ENCODE measurements at regions not wholly inside any gene's neighbourhood (a gene's known extent, or its start where the extent isn't known, plus 50 kb on each side); places are given as distances from the start of the nearest gene placed in this dataset.

DNA sequence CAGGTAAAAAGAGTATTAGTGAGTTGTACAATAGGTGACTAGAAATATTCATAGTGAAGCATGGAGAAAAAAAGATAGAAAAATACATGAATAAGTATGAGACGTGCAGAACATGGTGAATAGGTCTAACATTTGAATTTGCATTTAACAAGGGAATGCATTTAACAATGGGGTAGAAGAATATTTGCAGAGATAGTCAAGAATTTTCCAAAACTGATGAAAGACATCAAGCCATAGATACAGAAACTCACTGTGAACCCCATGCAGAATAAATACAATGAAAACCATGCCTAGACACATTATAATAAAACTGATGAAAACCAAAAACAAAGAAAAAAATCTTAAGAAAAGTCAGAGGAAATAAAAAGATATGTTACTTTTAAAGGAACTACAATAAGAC lies 184.8 kb downstream of the KTN1 start:
- no peak overlapping the region for H3K27ac ChIP-seq (ENCODE audit: low read depth in 1 of 2, low read length in 1 of 2)
- 63 to 78% methylated on average over 1 of the region's 1 CpG for WGBS, 2 donors
- H3K4me1 ChIP-seq (ENCODE audit: control insufficient read depth in 5 of 5, insufficient read depth in 5 of 5, low read length in 5 of 5) = no peaks in the 10 kb centered on the region
- peaks cover 0 to 4% (median 0%) of the 10 kb centered on the region in 3 donors for H3K27me3 ChIP-seq (ENCODE audit: control insufficient read depth in 3 of 3, insufficient read depth in 3 of 3, low read length in 2 of 3)
- no peaks in the 10 kb centered on the region for H3K9me3 ChIP-seq (ENCODE audit: control insufficient read depth in 4 of 4, insufficient read depth in 3 of 4, low read length in 3 of 4)
- DNase-seq (no peak), ATAC-seq (ENCODE audit: insufficient read depth, low FRiP score) (no peak)
- no peaks in the 10 kb centered on the region for H3K36me3 ChIP-seq (ENCODE audit: control insufficient read depth in 4 of 4, insufficient read depth in 4 of 4, low read length in 4 of 4)
- TF ChIP-seq, protein P1, sequence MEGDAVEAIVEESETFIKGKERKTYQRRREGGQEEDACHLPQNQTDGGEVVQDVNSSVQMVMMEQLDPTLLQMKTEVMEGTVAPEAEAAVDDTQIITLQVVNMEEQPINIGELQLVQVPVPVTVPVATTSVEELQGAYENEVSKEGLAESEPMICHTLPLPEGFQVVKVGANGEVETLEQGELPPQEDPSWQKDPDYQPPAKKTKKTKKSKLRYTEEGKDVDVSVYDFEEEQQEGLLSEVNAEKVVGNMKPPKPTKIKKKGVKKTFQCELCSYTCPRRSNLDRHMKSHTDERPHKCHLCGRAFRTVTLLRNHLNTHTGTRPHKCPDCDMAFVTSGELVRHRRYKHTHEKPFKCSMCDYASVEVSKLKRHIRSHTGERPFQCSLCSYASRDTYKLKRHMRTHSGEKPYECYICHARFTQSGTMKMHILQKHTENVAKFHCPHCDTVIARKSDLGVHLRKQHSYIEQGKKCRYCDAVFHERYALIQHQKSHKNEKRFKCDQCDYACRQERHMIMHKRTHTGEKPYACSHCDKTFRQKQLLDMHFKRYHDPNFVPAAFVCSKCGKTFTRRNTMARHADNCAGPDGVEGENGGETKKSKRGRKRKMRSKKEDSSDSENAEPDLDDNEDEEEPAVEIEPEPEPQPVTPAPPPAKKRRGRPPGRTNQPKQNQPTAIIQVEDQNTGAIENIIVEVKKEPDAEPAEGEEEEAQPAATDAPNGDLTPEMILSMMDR (IDR thresholded peaks at IDR 0.05; ENCODE audit: control extremely low read depth, extremely low read depth) = no peak
- no peak overlapping the region for H3K4me3 ChIP-seq
- no peak overlapping the region for H3K9ac ChIP-seq (ENCODE audit: insufficient read depth in 1 of 2, low read length in 2 of 2)

DNA sequence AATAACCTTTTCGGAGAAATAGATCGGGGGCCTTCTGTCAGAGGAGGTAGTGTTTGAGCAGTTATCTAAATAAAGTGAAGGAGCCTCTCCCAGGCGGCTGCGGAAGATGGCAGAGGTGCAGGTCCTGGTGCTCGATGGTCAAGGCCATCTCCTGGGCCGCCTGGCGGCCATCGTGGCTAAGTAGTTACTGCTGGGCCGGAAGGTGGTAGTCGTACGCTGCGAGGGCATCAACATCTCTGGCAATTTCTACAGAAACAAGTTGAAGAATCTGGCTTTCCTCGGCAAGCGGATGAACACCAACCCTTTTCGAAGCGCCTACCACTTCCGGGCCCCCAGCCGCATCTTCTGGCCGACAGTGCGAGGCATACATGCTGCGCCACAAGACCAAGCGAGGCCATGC lies 186.1 kb downstream of the KTN1 start:
- no peak for DNase-seq
- no peak overlapping the region for H3K27ac ChIP-seq (ENCODE audit: low read depth in 1 of 2, low read length in 1 of 2)
- no peaks in the 10 kb centered on the region for H3K4me1 ChIP-seq (ENCODE audit: control insufficient read depth in 5 of 5, insufficient read depth in 5 of 5, low read length in 5 of 5)
- no peak overlapping the region for H3K4me3 ChIP-seq
- H3K36me3 ChIP-seq (ENCODE audit: control insufficient read depth in 4 of 4, insufficient read depth in 4 of 4, low read length in 4 of 4) = no peaks in the 10 kb centered on the region
- H3K9me3 ChIP-seq (ENCODE audit: control insufficient read depth in 4 of 4, insufficient read depth in 3 of 4, low read length in 3 of 4) = no peaks in the 10 kb centered on the region
- no peak for ATAC-seq (ENCODE audit: insufficient read depth, low FRiP score)
- WGBS, 2 donors = 96 to 97% methylated on average over 22 of the region's 22 CpGs
- no peak overlapping the region for H3K9ac ChIP-seq (ENCODE audit: insufficient read depth in 1 of 2, low read length in 2 of 2)
- peaks cover 0 to 4% (median 0%) of the 10 kb centered on the region in 3 donors for H3K27me3 ChIP-seq (ENCODE audit: control insufficient read depth in 3 of 3, insufficient read depth in 3 of 3, low read length in 2 of 3)
- TF ChIP-seq, protein P1 (IDR thresholded peaks at IDR 0.05; ENCODE audit: control extremely low read depth, extremely low read depth) = no peak

DNA sequence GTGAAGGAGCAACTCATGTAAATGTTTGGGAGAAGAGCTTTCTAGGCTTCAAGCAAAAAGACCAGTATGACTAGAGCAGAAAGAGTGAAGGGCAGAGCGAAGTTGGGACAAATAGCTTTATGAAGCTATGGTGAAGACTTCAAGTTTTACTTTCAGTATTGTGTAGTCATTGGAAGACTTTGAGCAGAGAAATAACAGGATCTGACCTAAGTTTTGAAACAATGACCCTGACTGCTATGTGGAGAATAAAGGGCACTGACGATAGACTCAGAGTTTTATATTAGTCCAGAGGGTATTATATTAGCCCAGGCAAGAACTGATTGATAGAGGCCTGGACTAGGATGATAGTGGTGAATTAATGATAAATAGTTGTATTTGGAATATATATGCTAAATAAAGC lies 187.3 kb downstream of the KTN1 start:
- Histone ChIP-seq H3K4me1 (ENCODE audit: control insufficient read depth in 5 of 5, insufficient read depth in 5 of 5, low read length in 5 of 5) (no peaks in the 10 kb centered on the region), H3K27ac (ENCODE audit: low read depth in 1 of 2, low read length in 1 of 2) (no peak overlapping the region), H3K4me3 (no peak overlapping the region), H3K36me3 (ENCODE audit: control insufficient read depth in 4 of 4, insufficient read depth in 4 of 4, low read length in 4 of 4) (no peaks in the 10 kb centered on the region), H3K9me3 (ENCODE audit: control insufficient read depth in 4 of 4, insufficient read depth in 3 of 4, low read length in 3 of 4) (no peaks in the 10 kb centered on the region), H3K27me3 (ENCODE audit: control insufficient read depth in 3 of 3, insufficient read depth in 3 of 3, low read length in 2 of 3) (no peaks in the 10 kb centered on the region), H3K9ac (ENCODE audit: insufficient read depth in 1 of 2, low read length in 2 of 2) (no peak overlapping the region)
- DNase-seq = no peak
- WGBS, 2 donors = 86 to 95% methylated on average over 2 of the region's 2 CpGs
- no peak for ATAC-seq (ENCODE audit: insufficient read depth, low FRiP score)
- TF ChIP-seq, protein P1 (IDR thresholded peaks at IDR 0.05; ENCODE audit: control extremely low read depth, extremely low read depth) = no peak

DNA sequence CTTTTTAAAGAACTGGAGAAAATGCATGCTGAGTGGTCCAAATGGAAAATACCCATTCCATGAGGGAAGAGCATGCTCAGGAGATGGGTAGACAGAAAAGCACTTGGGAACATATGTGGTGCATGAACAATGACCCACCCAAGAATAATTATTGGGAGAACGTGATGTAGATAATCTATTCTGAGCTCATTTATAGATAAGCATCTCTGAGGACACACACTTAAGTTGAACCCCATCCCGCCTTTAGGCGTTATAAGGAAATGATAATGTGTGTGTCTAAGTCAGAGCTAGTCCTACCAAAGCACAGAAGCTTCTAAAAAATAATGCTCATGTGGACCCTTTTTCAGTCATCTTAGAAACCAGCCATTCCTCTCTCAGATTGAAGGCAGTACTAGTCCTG lies 189.9 kb downstream of the KTN1 start:
- no peak for ATAC-seq (ENCODE audit: insufficient read depth, low FRiP score)
- DNase-seq = no peak
- Histone ChIP-seq H3K9me3 (ENCODE audit: control insufficient read depth in 4 of 4, insufficient read depth in 3 of 4, low read length in 3 of 4) (no peaks in the 10 kb centered on the region), H3K9ac (ENCODE audit: insufficient read depth in 1 of 2, low read length in 2 of 2) (no peak overlapping the region), H3K36me3 (ENCODE audit: control insufficient read depth in 4 of 4, insufficient read depth in 4 of 4, low read length in 4 of 4) (no peaks in the 10 kb centered on the region), H3K27me3 (ENCODE audit: control insufficient read depth in 3 of 3, insufficient read depth in 3 of 3, low read length in 2 of 3) (no peaks in the 10 kb centered on the region), H3K4me3 (no peak overlapping the region), H3K27ac (ENCODE audit: low read depth in 1 of 2, low read length in 1 of 2) (no peak overlapping the region), H3K4me1 (ENCODE audit: control insufficient read depth in 5 of 5, insufficient read depth in 5 of 5, low read length in 5 of 5) (no peaks in the 10 kb centered on the region)
- TF ChIP-seq, protein P1 (IDR thresholded peaks at IDR 0.05; ENCODE audit: control extremely low read depth, extremely low read depth) = no peak
- 89 to 90% methylated on average over 3 of the region's 3 CpGs for WGBS, 2 donors

All from lung (tissue), 11 donors.